DND-41 (cell line): ENCODE measurements at regions not wholly inside any gene's neighbourhood (a gene's known extent, or its start where the extent isn't known, plus 50 kb on each side); places are given as distances from the start of the nearest gene placed in this dataset.

Experiments
- EZH2 ChIP-seq: IDR thresholded peaks from 3 replicates; pipeline ENCODE4 v1.6.1; 2012; ENCODE audit warnings: borderline replicate concordance, low read depth, mild to moderate bottlenecking, moderate library complexity, low read length, inconsistent platforms; ENCODE audit not compliant: severe bottlenecking
- TF ChIP-seq, protein P1 (sequence below): IDR thresholded peaks from 2 replicates; pipeline ENCODE4 v1.5.1; 2012; ENCODE audit warnings: borderline replicate concordance, low read length, moderate library complexity, mild to moderate bottlenecking; ENCODE audit not compliant: poor library complexity, severe bottlenecking; ENCODE audit errors: extremely low read depth

DNA sequence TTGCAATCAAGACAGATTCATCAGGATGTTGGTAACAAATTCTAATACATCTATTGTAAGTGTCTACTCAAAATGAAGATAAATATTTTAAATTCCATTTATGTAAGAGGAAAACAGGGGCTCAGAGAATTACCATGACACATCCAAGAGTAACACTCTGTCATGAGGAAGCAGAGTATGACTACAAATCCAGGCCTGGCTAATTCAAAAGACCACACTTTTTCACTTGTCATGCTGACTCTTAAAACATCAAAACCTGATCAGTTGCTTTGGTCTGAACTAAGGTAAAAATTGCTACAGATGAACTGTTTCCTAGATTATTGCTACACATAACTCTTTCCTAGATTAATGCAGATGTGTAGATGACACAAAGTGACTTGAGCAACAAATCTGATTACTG lies 880.6 kb downstream of the TSN start:
- TF ChIP-seq, protein P1, sequence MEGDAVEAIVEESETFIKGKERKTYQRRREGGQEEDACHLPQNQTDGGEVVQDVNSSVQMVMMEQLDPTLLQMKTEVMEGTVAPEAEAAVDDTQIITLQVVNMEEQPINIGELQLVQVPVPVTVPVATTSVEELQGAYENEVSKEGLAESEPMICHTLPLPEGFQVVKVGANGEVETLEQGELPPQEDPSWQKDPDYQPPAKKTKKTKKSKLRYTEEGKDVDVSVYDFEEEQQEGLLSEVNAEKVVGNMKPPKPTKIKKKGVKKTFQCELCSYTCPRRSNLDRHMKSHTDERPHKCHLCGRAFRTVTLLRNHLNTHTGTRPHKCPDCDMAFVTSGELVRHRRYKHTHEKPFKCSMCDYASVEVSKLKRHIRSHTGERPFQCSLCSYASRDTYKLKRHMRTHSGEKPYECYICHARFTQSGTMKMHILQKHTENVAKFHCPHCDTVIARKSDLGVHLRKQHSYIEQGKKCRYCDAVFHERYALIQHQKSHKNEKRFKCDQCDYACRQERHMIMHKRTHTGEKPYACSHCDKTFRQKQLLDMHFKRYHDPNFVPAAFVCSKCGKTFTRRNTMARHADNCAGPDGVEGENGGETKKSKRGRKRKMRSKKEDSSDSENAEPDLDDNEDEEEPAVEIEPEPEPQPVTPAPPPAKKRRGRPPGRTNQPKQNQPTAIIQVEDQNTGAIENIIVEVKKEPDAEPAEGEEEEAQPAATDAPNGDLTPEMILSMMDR = no peak
- no peak for TF ChIP-seq EZH2
